ENCODE measurements at regions not wholly inside any gene's neighbourhood (a gene's known extent, or its start where the extent isn't known, plus 50 kb on each side); places are given as distances from the start of the nearest gene placed in this dataset.

DNA sequence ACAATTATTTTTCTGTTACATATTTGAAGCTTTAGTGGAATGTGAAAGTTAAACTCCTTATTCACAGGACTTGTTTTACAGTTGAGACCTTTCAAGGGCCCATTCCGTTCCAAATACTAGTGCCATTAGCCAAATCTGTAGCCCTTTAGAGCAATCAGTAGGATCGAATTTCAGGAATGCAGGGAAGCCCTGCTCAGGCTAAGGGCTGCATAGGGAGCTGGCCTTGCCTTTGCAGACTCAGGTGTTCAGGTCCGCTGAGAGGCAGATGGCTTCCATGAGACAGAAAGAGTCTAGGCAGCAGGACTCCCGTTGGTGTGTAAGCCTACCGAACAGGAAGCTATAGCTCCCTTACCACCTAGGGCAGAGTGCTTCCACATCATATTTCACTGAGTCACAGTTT lies 150.1 kb upstream of the SLC27A6 start:
- no peak overlapping the region for H3K4me3 ChIP-seq
- no peak for DNase-seq
- H3K27me3 ChIP-seq: no peaks in the 10 kb centered on the region
- H3K27ac ChIP-seq: no peak overlapping the region
- TF ChIP-seq POLR2A (IDR thresholded peaks at IDR 0.05): no peak
- TF ChIP-seq, protein P1, sequence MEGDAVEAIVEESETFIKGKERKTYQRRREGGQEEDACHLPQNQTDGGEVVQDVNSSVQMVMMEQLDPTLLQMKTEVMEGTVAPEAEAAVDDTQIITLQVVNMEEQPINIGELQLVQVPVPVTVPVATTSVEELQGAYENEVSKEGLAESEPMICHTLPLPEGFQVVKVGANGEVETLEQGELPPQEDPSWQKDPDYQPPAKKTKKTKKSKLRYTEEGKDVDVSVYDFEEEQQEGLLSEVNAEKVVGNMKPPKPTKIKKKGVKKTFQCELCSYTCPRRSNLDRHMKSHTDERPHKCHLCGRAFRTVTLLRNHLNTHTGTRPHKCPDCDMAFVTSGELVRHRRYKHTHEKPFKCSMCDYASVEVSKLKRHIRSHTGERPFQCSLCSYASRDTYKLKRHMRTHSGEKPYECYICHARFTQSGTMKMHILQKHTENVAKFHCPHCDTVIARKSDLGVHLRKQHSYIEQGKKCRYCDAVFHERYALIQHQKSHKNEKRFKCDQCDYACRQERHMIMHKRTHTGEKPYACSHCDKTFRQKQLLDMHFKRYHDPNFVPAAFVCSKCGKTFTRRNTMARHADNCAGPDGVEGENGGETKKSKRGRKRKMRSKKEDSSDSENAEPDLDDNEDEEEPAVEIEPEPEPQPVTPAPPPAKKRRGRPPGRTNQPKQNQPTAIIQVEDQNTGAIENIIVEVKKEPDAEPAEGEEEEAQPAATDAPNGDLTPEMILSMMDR (IDR thresholded peaks at IDR 0.05 in 4 of 5, conservative IDR thresholded peaks at IDR 0.05 in 1 of 5): no peak
- H3K36me3 ChIP-seq: no peaks in the 10 kb centered on the region
- in situ Hi-C loops (cut with MboI; ENCODE audit: low sequenced_read_pairs in 4 of 4): no loop called here
- no peak for ATAC-seq
- intact Hi-C loops (cut with DNase I; ENCODE audit: low total_unique reads): no loop called here
- no peaks in the 10 kb centered on the region for H3K9me3 ChIP-seq
- H3K4me1 ChIP-seq: no peaks in the 10 kb centered on the region

DNA sequence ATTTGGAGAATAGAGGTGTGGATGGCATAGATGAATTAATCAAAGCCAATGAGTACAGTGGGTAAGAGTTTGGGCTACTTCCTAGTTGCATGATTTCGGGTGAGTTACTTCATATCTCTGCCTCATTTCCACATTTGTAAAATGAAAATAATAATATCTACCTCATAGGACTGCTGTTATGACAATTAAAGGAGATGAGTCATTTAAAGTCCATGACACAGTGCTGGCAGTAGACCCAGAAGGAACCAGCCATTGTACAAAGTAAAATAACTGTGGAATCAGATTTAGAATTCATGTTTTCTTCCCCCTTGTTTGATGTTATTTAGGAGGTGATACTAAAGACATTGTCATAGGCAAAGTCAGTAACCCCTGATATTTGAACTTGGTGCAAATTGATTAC lies 139.5 kb upstream of the SLC27A6 start:
- in situ Hi-C loops (cut with MboI; ENCODE audit: low sequenced_read_pairs in 4 of 4): loop anchor here in 3 of 4 donors (25.0 kb wide), 1 partner anchor 614 kb away; no protein-coding TSS in a partner anchor
- TF ChIP-seq, protein P1 (IDR thresholded peaks at IDR 0.05 in 4 of 5, conservative IDR thresholded peaks at IDR 0.05 in 1 of 5): no peak
- no peak for TF ChIP-seq POLR2A (IDR thresholded peaks at IDR 0.05)
- Histone ChIP-seq H3K4me1 (no peaks in the 10 kb centered on the region), H3K36me3 (no peaks in the 10 kb centered on the region), H3K27ac (no peak overlapping the region), H3K9me3 (no peaks in the 10 kb centered on the region), H3K4me3 (no peak overlapping the region), H3K27me3 (no peaks in the 10 kb centered on the region)
- intact Hi-C loops (cut with DNase I; ENCODE audit: low total_unique reads): loop anchor here (2.0 kb wide), 1 partner anchor 43 kb away; no protein-coding TSS in a partner anchor
- DNase-seq (no peak), ATAC-seq (peak in 1 of 2 donors; percentile 36)

DNA sequence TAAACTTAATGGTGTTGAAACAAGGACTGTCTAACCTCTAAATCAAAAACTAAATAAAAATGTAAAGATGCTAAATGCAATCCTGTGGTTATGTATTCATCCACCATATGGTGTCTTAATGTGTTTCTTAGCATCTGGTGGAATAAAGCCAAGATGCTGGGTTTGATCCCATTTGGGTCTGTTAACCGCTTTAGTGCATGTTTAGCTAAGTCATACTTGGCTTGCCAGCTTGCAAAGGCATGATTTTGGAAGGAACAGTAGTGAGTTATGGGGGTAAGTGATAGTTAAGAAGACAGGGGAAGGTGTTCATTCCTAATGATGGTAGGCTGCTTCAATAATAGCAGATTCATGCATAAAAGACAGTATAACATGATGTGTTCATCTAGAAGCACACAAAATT lies 139.0 kb upstream of the SLC27A6 start:
- in situ Hi-C loops (cut with MboI; ENCODE audit: low sequenced_read_pairs in 4 of 4) (loop anchor here in 3 of 4 donors (25.0 kb wide), 1 partner anchor 614 kb away; no protein-coding TSS in a partner anchor), intact Hi-C loops (cut with DNase I; ENCODE audit: low total_unique reads) (loop anchor here (2.0 kb wide), 1 partner anchor 43 kb away; no protein-coding TSS in a partner anchor)
- no peak for ATAC-seq

DNA sequence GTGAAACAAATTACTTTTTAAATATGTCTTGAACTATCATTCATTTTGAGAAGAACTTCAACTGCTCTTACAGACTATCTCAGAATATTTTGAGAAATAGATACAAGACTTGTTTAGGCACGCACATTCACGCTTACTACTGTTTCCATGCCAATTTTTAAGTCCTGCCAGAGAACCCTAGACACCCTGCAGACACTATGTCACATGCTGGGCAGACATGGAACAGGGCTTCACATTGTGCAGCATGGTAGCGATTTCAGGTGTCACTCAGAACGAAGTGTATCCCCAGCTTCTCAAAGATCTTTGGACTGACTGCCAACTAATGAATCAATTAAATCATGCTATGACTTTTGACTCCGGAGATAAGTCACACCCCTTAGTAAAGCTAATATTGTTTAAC lies 128.7 kb upstream of the SLC27A6 start:
- no peak for ATAC-seq
- Histone ChIP-seq H3K9me3 (no peaks in the 10 kb centered on the region), H3K4me3 (no peak overlapping the region), H3K4me1 (no peaks in the 10 kb centered on the region), H3K27me3 (no peaks in the 10 kb centered on the region), H3K27ac (no peak overlapping the region), H3K36me3 (no peaks in the 10 kb centered on the region)
- TF ChIP-seq, protein P1 (IDR thresholded peaks at IDR 0.05 in 4 of 5, conservative IDR thresholded peaks at IDR 0.05 in 1 of 5): no peak
- TF ChIP-seq POLR2A (IDR thresholded peaks at IDR 0.05): no peak
- no peak for DNase-seq
- in situ Hi-C loops (cut with MboI; ENCODE audit: low sequenced_read_pairs in 4 of 4) (loop anchor here in 3 of 4 donors (25.0 kb wide), 1 partner anchor 624 kb away; no protein-coding TSS in a partner anchor), intact Hi-C loops (cut with DNase I; ENCODE audit: low total_unique reads) (no loop called here)

More for the DNA sequence above, 139.0 kb upstream of the SLC27A6 start:
- Histone ChIP-seq H3K27ac (no peak overlapping the region), H3K4me3 (no peak overlapping the region), H3K27me3 (no peaks in the 10 kb centered on the region), H3K36me3 (no peaks in the 10 kb centered on the region), H3K9me3 (no peaks in the 10 kb centered on the region), H3K4me1 (no peaks in the 10 kb centered on the region)
- no peak for DNase-seq
- TF ChIP-seq, protein P1 (IDR thresholded peaks at IDR 0.05 in 4 of 5, conservative IDR thresholded peaks at IDR 0.05 in 1 of 5): no peak
- TF ChIP-seq POLR2A (IDR thresholded peaks at IDR 0.05): no peak

DNA sequence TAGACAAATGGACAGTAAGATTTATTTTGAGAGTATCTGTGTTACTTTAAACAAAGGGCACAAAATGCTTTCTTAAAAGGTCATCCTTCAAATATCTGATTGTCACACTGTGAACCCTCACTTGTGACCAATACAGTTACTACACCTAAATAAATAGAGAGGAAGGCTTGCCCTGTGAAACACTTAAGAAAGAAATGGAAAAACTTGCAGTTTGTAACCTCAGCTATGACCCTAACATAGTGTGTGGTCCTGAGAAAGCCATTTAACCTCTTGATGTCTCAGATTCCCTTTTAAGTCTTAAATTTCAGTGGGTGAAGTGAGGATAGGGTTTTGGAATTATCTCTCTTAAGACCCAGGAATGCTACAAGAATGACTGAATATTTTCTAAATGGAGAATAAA lies 126.7 kb upstream of the SLC27A6 start:
- in situ Hi-C loops (cut with MboI; ENCODE audit: low sequenced_read_pairs in 4 of 4) (loop anchor here in 3 of 4 donors (25.0 kb wide), 1 partner anchor 626 kb away; no protein-coding TSS in a partner anchor), intact Hi-C loops (cut with DNase I; ENCODE audit: low total_unique reads) (no loop called here)
- no peak for TF ChIP-seq POLR2A (IDR thresholded peaks at IDR 0.05)
- TF ChIP-seq, protein P1 (IDR thresholded peaks at IDR 0.05 in 4 of 5, conservative IDR thresholded peaks at IDR 0.05 in 1 of 5): no peak
- H3K27me3 ChIP-seq: no peaks in the 10 kb centered on the region
- H3K4me1 ChIP-seq: no peaks in the 10 kb centered on the region
- H3K4me3 ChIP-seq: no peak overlapping the region
- H3K9me3 ChIP-seq: no peaks in the 10 kb centered on the region
- DNase-seq (no peak), ATAC-seq (no peak)
- no peak overlapping the region for H3K27ac ChIP-seq
- H3K36me3 ChIP-seq: no peaks in the 10 kb centered on the region

Data from gastrocnemius medialis (tissue), 4 donors.